ENCODE measurements at regions not wholly inside any gene's neighbourhood (a gene's known extent, or its start where the extent isn't known, plus 50 kb on each side); places are given as distances from the start of the nearest gene placed in this dataset.

DNA sequence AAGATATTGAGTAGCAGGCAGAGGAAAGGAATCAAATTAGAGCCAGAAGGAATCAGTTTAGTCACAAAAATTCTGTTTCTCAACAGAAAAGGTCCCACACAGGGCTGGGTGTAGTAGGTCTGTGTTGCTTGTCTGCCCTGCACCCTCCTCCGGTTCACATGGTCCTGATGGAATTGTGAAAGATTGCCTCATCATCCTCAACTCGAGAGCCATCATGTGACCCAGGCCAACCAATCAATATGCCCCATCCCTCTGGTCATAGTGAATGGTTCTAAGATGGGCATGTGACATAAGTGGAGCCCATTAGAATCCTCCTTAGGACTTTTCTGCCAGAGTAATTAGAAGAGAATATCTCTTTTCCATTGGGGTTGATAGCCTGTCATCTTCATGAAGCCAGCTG is 56.7 kb upstream of the RAD23B start:
- Histone ChIP-seq H3K27ac (ENCODE audit: insufficient read depth, low read length, poor library complexity, severe bottlenecking) (no peak overlapping the region), H3K4me1 (ENCODE audit: control insufficient read depth, insufficient read depth, low read length, poor library complexity, severe bottlenecking) (no peaks in the 10 kb centered on the region), H3K36me3 (ENCODE audit: control insufficient read depth, insufficient read depth, low read length) (no peaks in the 10 kb centered on the region), H3K4me3 (ENCODE audit: insufficient read depth, low read depth, low read length, poor library complexity, severe bottlenecking) (no peak overlapping the region), H3K9me3 (ENCODE audit: control insufficient read depth, low read length) (no peaks in the 10 kb centered on the region), H3K27me3 (replicated peaks; ENCODE audit: control insufficient read depth, insufficient read depth, low read length, poor library complexity, severe bottlenecking) (no peaks in the 10 kb centered on the region)
- DNase-seq: no peak

DNA sequence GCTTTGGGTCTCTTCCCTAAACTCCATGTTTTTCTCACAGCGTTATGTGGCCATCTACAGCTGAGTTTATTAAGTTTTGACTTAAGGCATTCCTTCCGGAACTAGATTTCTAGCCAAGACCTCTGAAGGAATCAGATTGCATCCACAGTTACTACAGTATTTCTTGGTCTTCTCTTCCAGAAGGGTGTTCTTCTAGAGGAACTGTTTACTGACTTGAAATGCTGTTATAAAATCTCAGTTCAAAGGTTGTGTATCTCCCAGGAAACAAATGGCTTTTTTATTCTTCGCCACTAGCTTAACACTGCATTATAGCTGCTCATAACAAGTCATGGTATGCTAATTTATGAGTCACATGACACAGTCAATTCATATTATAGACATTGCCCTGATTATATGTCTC is 55.3 kb upstream of the RAD23B start:
- H3K27me3 ChIP-seq (replicated peaks; ENCODE audit: control insufficient read depth, insufficient read depth, low read length, poor library complexity, severe bottlenecking): no peaks in the 10 kb centered on the region
- DNase-seq: no peak
- H3K4me1 ChIP-seq (ENCODE audit: control insufficient read depth, insufficient read depth, low read length, poor library complexity, severe bottlenecking): no peaks in the 10 kb centered on the region
- H3K9me3 ChIP-seq (ENCODE audit: control insufficient read depth, low read length): no peaks in the 10 kb centered on the region
- H3K4me3 ChIP-seq (ENCODE audit: insufficient read depth, low read depth, low read length, poor library complexity, severe bottlenecking): no peak overlapping the region
- no peaks in the 10 kb centered on the region for H3K36me3 ChIP-seq (ENCODE audit: control insufficient read depth, insufficient read depth, low read length)
- H3K27ac ChIP-seq (ENCODE audit: insufficient read depth, low read length, poor library complexity, severe bottlenecking): no peak overlapping the region

DNA sequence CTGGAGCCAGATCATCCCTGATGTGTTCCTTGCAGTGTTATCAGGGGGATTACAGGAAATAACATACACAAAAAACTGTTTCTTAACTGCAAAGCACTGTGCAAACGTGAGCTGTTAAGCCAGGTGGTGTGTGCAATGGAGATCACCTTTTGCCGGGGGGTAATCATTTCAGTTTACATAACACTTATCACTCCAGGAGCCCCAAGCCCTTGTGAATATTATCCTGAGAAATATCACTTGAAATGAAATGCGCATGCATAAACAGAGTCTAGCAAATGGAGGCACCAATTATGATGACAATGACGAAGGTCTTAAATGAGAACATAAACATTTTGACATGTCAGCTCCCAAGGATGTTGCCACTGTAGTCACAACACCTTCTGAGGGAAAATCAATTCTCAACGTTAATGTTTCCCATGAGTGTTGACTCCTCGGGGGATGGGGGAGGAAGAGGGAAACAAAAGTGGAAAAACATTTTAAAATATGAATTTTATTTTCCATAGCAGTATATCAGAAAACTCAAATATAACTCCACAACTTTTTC is 54.5 kb upstream of the RAD23B start:
- no peak for DNase-seq
- Histone ChIP-seq H3K4me3 (ENCODE audit: insufficient read depth, low read depth, low read length, poor library complexity, severe bottlenecking) (no peak overlapping the region), H3K9me3 (ENCODE audit: control insufficient read depth, low read length) (no peaks in the 10 kb centered on the region), H3K36me3 (ENCODE audit: control insufficient read depth, insufficient read depth, low read length) (no peaks in the 10 kb centered on the region), H3K27ac (ENCODE audit: insufficient read depth, low read length, poor library complexity, severe bottlenecking) (no peak overlapping the region), H3K27me3 (replicated peaks; ENCODE audit: control insufficient read depth, insufficient read depth, low read length, poor library complexity, severe bottlenecking) (no peaks in the 10 kb centered on the region), H3K4me1 (ENCODE audit: control insufficient read depth, insufficient read depth, low read length, poor library complexity, severe bottlenecking) (no peaks in the 10 kb centered on the region)

DNA sequence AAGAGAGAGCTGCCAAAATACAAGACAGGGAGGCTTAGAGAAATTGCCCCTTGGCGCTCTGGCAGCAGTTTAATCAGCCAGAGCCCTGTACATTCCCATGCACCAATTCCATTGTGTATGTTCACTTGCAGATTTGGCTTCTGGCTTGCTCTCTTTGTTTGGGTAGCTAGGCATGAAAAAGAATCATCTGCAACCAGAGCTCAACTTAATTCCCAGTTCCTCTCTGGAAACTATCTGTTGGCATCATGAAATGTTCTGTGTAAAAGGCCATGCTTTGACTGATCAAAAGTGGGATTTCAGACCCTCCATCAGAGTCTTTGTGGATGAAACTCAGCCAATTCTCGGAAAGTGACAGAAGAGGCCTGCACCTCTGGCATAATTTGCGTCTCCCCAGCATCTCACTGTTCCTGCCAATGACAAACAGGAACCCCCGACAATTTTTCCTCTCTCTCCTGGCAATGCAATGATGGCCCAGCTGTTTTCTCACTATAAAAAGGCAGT is 53.8 kb upstream of the RAD23B start:
- no peaks in the 10 kb centered on the region for H3K9me3 ChIP-seq (ENCODE audit: control insufficient read depth, low read length)
- no peaks in the 10 kb centered on the region for H3K4me1 ChIP-seq (ENCODE audit: control insufficient read depth, insufficient read depth, low read length, poor library complexity, severe bottlenecking)
- H3K36me3 ChIP-seq (ENCODE audit: control insufficient read depth, insufficient read depth, low read length): no peaks in the 10 kb centered on the region
- no peaks in the 10 kb centered on the region for H3K27me3 ChIP-seq (replicated peaks; ENCODE audit: control insufficient read depth, insufficient read depth, low read length, poor library complexity, severe bottlenecking)
- no peak for DNase-seq
- no peak overlapping the region for H3K4me3 ChIP-seq (ENCODE audit: insufficient read depth, low read depth, low read length, poor library complexity, severe bottlenecking)
- no peak overlapping the region for H3K27ac ChIP-seq (ENCODE audit: insufficient read depth, low read length, poor library complexity, severe bottlenecking)

Data from effector memory CD4-positive, alpha-beta T cell (primary cell).